Upper lobe of right lung (tissue), 1 donor: ENCODE measurements at regions not wholly inside any gene's neighbourhood (a gene's known extent, or its start where the extent isn't known, plus 50 kb on each side); places are given as distances from the start of the nearest gene placed in this dataset.
"Not testable (repeated sequence)": the region's sequence is repeated elsewhere in the genome, so short reads cannot be mapped to it uniquely, and the experiment has no call there.

ENCODE experiments used
- ATAC-seq: fragments of 200-7000 bp; cut with Tn5 transposase; one replicate; pipeline ENCODE4 v1.9.1; 2020; ENCODE audit warnings: mild to moderate bottlenecking, moderate library complexity
- DNase-seq: peaks from one replicate; pipeline ENCODE4 v3.0.0-alpha.2; 2020
- H3K27ac ChIP-seq: fragments of 200-600 bp; one replicate; pipeline ENCODE4 v1.8.0; 2022
- H3K27me3 ChIP-seq: fragments of 200-600 bp; one replicate; pipeline ENCODE4 v1.8.0; 2022; ENCODE audit warnings: mild to moderate bottlenecking
- H3K36me3 ChIP-seq: fragments of 200-600 bp; one replicate; pipeline ENCODE4 v1.8.0; 2022
- H3K4me1 ChIP-seq: fragments of 200-600 bp; one replicate; pipeline ENCODE4 v1.8.0; 2022
- H3K4me3 ChIP-seq: fragments of 200-600 bp; one replicate; pipeline ENCODE4 v1.8.0; 2022; ENCODE audit warnings: mild to moderate bottlenecking
- H3K9me3 ChIP-seq: fragments of 200-600 bp; one replicate; pipeline ENCODE4 v1.8.0; 2022
- intact Hi-C: fragments of 100-400 bp; cut with DNase I; formaldehyde crosslinking; loops from one replicate; pipeline ENCODE4 v1.11.0; 2022
- TF ChIP-seq, protein P1 (sequence below): fragments of 200-600 bp; IDR thresholded peaks from one replicate; pipeline ENCODE4 v1.8.0; 2022; ENCODE audit warnings: antibody characterized with exemption
- donor health status: DM: no; HTN: yes; CAD: no; lungs with severe emphysema.

DNA sequence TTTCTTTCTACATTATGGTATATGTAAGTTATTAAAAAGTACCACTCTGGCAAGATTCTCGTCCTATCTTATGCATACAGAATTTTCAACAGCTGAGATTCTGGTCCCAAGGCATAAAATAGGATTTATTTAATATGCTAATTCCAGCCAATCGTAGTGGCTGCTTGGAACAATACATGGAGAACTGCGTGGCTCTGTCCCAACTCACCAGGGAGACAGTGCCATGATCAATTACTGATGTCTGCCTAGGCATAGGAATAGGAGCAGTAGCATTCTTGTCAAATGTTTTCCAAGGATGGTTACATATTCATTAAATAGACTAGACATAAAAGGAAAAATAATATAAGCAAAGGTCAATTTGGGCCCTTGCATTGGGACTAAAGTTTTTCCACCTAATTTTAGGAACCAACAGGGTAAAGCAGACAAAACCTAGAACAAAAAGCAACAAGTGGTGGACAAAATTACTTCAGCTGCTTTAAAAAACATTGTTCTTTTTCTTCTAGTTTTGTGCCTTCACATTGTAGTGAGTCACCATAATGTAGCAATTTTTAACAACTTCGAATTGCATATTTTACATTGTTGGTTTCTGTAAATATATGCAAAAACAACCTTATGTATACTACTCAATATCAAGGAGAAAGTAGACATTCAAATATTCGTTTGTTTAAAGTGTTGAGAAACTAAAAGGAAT, 232.8 kb upstream of the ATP5MC3 start:
- DNase-seq, result no peak
- no peaks in the 10 kb centered on the region for H3K9me3 ChIP-seq
- no peaks in the 10 kb centered on the region for H3K4me1 ChIP-seq
- no peak overlapping the region for H3K27ac ChIP-seq
- intact Hi-C loops, result no loop called here
- no peaks in the 10 kb centered on the region for H3K36me3 ChIP-seq
- no peaks in the 10 kb centered on the region for H3K27me3 ChIP-seq
- H3K4me3 ChIP-seq, result no peak overlapping the region
- TF ChIP-seq, protein P1, sequence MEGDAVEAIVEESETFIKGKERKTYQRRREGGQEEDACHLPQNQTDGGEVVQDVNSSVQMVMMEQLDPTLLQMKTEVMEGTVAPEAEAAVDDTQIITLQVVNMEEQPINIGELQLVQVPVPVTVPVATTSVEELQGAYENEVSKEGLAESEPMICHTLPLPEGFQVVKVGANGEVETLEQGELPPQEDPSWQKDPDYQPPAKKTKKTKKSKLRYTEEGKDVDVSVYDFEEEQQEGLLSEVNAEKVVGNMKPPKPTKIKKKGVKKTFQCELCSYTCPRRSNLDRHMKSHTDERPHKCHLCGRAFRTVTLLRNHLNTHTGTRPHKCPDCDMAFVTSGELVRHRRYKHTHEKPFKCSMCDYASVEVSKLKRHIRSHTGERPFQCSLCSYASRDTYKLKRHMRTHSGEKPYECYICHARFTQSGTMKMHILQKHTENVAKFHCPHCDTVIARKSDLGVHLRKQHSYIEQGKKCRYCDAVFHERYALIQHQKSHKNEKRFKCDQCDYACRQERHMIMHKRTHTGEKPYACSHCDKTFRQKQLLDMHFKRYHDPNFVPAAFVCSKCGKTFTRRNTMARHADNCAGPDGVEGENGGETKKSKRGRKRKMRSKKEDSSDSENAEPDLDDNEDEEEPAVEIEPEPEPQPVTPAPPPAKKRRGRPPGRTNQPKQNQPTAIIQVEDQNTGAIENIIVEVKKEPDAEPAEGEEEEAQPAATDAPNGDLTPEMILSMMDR, result no peak
- ATAC-seq, result no peak

DNA sequence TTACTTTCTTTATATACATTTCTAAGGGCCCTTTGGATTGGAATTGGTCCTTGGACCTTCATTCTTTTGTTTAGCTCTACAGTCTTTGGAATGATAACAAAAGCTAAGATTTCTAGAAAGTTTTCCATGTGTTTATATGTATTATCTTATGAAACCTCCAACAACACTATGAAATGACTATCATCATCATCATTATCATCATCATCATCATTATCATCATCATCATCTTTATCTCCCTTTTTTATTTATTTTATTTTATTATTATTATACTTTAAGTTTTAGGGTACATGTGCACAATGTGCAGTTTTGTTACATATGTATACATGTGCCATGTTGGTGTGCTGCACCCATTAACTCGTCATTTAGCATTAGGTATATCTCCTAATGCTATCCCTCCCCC, 229.4 kb upstream of the ATP5MC3 start:
- H3K27me3 ChIP-seq, H3K36me3 ChIP-seq, ATAC-seq, H3K9me3 ChIP-seq, intact Hi-C loops, DNase-seq, H3K4me3 ChIP-seq, H3K27ac ChIP-seq, H3K4me1 ChIP-seq: not testable (repeated sequence)

DNA sequence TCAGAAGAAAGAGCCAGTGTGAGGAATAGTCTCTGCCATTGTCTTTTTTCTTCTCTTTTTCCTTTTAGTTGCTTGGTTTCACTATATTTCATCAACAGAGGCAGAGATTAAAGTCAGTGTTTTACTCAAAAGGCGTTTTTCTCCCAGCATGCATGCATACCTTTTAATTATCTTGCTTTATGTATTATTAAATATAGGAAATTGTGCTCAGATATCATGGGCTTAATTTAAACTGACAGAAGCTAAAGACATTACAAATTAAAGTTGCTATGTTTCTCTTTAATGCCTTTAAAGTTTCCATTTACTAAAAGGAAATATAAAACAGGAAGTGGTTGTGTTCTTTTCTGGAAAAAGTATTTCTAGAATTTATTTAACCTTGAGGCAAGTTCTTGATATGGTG, 223.3 kb upstream of the ATP5MC3 start:
- Histone ChIP-seq H3K4me1 (no peaks in the 10 kb centered on the region), H3K27me3 (no peaks in the 10 kb centered on the region), H3K9me3 (no peaks in the 10 kb centered on the region), H3K4me3 (no peak overlapping the region), H3K36me3 (no peaks in the 10 kb centered on the region), H3K27ac (no peak overlapping the region)
- ATAC-seq, result no peak
- no peak for DNase-seq
- intact Hi-C loops, result no loop called here
- TF ChIP-seq, protein P1, result no peak

DNA sequence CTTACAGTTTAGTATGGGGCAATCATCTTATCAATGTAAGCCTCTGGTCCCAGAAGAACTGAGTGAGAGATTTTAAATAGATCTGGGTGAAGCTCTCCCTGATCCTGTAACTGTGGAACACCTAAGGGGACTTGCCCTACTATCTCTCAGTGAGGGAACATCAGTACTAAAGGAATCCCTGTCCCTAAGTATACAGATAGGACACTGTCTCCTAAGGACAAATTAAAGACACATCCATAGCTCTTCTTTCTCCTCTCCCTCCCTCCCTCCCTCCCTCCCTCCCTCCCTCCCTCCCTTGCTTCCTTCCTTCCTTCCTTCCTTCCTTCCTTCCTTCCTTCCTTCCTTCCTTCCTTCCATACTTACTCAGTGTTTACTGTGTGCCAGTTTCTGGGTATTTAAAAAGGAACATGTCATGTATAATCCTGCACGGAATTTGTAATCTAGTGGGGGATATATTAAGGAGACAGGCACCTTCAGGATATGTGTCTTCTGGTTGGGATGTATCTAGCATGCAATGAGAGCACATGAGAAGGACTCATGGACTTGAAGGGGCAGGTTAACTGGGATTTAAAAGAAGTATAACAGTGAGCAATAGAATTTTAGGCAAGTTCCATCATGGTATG, 222.2 kb upstream of the ATP5MC3 start:
- intact Hi-C loops, result no loop called here
- no peak for ATAC-seq
- TF ChIP-seq, protein P1, result no peak

DNA sequence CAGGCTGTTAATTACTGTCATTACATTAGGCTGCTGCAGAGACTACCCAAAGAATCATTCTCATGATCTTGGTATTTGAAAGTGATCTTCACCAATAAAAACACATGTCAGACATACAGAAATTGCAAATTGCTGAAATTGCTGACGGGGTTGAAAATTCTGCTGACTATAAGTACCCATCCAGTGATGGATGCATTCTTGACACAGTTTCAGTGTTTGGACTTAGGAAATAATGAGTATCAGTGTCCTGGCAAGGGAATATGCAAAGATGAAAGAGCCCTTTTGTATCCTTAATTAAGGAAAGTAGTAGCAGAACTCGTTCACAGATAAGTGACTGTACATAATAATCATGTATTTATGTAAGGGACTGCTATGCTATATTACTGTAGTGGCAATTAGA, 221.1 kb upstream of the ATP5MC3 start:
- Histone ChIP-seq H3K27me3 (no peaks in the 10 kb centered on the region), H3K27ac (no peak overlapping the region), H3K36me3 (no peaks in the 10 kb centered on the region), H3K4me1 (no peaks in the 10 kb centered on the region), H3K9me3 (no peaks in the 10 kb centered on the region), H3K4me3 (no peak overlapping the region)
- no peak for ATAC-seq
- TF ChIP-seq, protein P1, result no peak
- no peak for DNase-seq
- intact Hi-C loops, result no loop called here

More for the DNA sequence above, 222.2 kb upstream of the ATP5MC3 start:
- no peak overlapping the region for H3K4me3 ChIP-seq
- no peaks in the 10 kb centered on the region for H3K9me3 ChIP-seq
- no peaks in the 10 kb centered on the region for H3K27me3 ChIP-seq
- no peak for DNase-seq
- H3K36me3 ChIP-seq, result no peaks in the 10 kb centered on the region
- no peak overlapping the region for H3K27ac ChIP-seq
- H3K4me1 ChIP-seq, result no peaks in the 10 kb centered on the region

DNA sequence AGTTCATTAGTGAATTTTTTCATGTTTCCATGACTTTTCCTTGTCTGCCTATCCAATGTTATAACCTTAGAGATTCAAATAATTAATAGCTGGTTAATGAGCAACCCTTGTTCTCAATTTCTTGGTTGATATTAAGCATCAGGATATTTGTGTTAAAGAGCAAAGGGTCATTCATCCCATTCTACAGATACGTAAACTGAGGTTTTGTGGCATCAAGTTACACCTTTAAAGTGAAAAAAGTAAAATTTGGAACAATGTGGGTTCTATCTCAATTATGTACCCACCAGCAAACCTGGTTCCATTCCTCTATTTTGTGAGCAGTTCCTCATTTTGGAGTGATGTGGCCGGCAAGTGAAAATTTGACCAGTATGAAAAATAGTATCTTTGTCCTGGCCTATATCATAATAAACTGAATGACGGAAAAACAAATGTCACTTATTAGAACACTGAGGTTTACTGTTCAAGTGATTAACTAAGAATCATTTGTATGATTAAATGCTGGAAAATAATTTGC, 220.5 kb upstream of the ATP5MC3 start:
- no peak for DNase-seq
- ATAC-seq, result no peak
- Histone ChIP-seq H3K27me3 (no peaks in the 10 kb centered on the region), H3K9me3 (no peaks in the 10 kb centered on the region), H3K27ac (no peak overlapping the region), H3K4me1 (no peaks in the 10 kb centered on the region), H3K36me3 (no peaks in the 10 kb centered on the region), H3K4me3 (no peak overlapping the region)
- TF ChIP-seq, protein P1, result no peak
- intact Hi-C loops, result no loop called here
